ENCODE measurements at regions not wholly inside any gene's neighbourhood (a gene's known extent, or its start where the extent isn't known, plus 50 kb on each side); places are given as distances from the start of the nearest gene placed in this dataset.

GRCh38 chr7:125030756-125031387 lies 101.2 kb upstream of the POT1 start:
- Mint-ChIP-seq H3K36me3 (ENCODE audit: low read depth, unreplicated experiment) (no peaks in the 10 kb centered on the region), H3K27ac (ENCODE audit: unreplicated experiment) (no peak overlapping the region), H3K9me3 (ENCODE audit: unreplicated experiment) (no peaks in the 10 kb centered on the region), H3K4me3 (ENCODE audit: unreplicated experiment) (no peak overlapping the region), H3K4me1 (ENCODE audit: low read depth, unreplicated experiment) (no peaks in the 10 kb centered on the region), H3K27me3 (ENCODE audit: low read depth, unreplicated experiment) (no peaks in the 10 kb centered on the region)
- no peaks in the 10 kb centered on the region for H3K9me3 ChIP-seq (ENCODE audit: insufficient read depth, low read depth, low read length)
- no peaks in the 10 kb centered on the region for H3K27me3 ChIP-seq (ENCODE audit: insufficient read depth, low read length)
- DNase-seq (ENCODE audit: low read depth) = no peak
- H3K27ac ChIP-seq (ENCODE audit: low read depth, low read length) = no peak overlapping the region
- H3K9ac ChIP-seq (ENCODE audit: low read length) = no peak overlapping the region
- H3K4me3 ChIP-seq (ENCODE audit: insufficient read depth, low read depth, low read length) = no peak overlapping the region
- no peaks in the 10 kb centered on the region for H4K20me1 ChIP-seq (ENCODE audit: insufficient read depth, low read length)
- no peaks in the 10 kb centered on the region for H3K36me3 ChIP-seq (ENCODE audit: insufficient read depth, low read length)
- no peaks in the 10 kb centered on the region for H3K79me2 ChIP-seq (ENCODE audit: insufficient read depth, low read length)
- H2AFZ ChIP-seq (ENCODE audit: low read depth, low read length) = no peak overlapping the region
- H3K4me1 ChIP-seq (ENCODE audit: insufficient read depth, low read length) = no peaks in the 10 kb centered on the region
- FAIRE-seq = no peak
- H3K4me2 ChIP-seq (ENCODE audit: low read length) = no peak overlapping the region
- TF ChIP-seq CTCF (IDR thresholded peaks at IDR 0.05; ENCODE audit: insufficient read depth, low read depth, low read length) (no peak), EZH2 (IDR thresholded peaks at IDR 0.05; ENCODE audit: insufficient read depth, low read length) (no peak)

DNA sequence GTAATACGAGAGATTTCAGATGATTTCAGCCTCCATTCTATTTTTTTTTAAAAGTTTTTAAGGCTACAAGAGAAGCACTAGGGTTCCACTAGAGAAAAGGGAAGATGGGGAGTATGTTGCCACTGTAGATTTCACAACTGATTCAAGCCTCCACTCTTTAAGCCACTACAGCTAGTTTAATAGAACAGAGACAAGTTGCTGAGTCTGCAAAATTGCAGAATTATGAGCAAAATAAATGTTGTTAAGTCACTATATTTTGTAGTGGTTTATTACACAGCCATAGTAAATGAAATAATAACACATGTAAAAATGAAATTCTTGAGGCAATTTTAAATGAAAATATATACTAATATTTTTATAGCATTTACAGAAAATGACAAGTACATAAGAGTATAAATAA lies 96.0 kb upstream of the POT1 start:
- Histone ChIP-seq H3K27me3 (ENCODE audit: insufficient read depth, low read length) (no peaks in the 10 kb centered on the region), H3K36me3 (ENCODE audit: insufficient read depth, low read length) (no peaks in the 10 kb centered on the region), H3K27ac (ENCODE audit: low read depth, low read length) (no peak overlapping the region), H3K9ac (ENCODE audit: low read length) (no peak overlapping the region), H3K4me3 (ENCODE audit: insufficient read depth, low read depth, low read length) (no peak overlapping the region), H3K79me2 (ENCODE audit: insufficient read depth, low read length) (no peaks in the 10 kb centered on the region), H4K20me1 (ENCODE audit: insufficient read depth, low read length) (no peaks in the 10 kb centered on the region), H3K4me2 (ENCODE audit: low read length) (no peak overlapping the region), H3K4me1 (ENCODE audit: insufficient read depth, low read length) (no peaks in the 10 kb centered on the region), H3K9me3 (ENCODE audit: insufficient read depth, low read depth, low read length) (no peaks in the 10 kb centered on the region), H2AFZ (ENCODE audit: low read depth, low read length) (no peak overlapping the region)
- no peaks in the 10 kb centered on the region for H3K4me1 Mint-ChIP-seq (ENCODE audit: low read depth, unreplicated experiment)
- H3K36me3 Mint-ChIP-seq (ENCODE audit: low read depth, unreplicated experiment) = peaks cover 3% of the 10 kb centered on the region
- no peak overlapping the region for H3K4me3 Mint-ChIP-seq (ENCODE audit: unreplicated experiment)
- no peak for FAIRE-seq
- H3K27me3 Mint-ChIP-seq (ENCODE audit: low read depth, unreplicated experiment) = no peaks in the 10 kb centered on the region
- no peak for DNase-seq (ENCODE audit: low read depth)
- no peak for TF ChIP-seq CTCF (IDR thresholded peaks at IDR 0.05; ENCODE audit: insufficient read depth, low read depth, low read length)
- TF ChIP-seq EZH2 (IDR thresholded peaks at IDR 0.05; ENCODE audit: insufficient read depth, low read length) = no peak
- H3K9me3 Mint-ChIP-seq (ENCODE audit: unreplicated experiment) = no peaks in the 10 kb centered on the region
- H3K27ac Mint-ChIP-seq (ENCODE audit: unreplicated experiment) = no peak overlapping the region

GRCh38 chr7:125020801-125021200 lies 91.2 kb upstream of the POT1 start:
- TF ChIP-seq CTCF (IDR thresholded peaks at IDR 0.05; ENCODE audit: insufficient read depth, low read depth, low read length) (no peak), EZH2 (IDR thresholded peaks at IDR 0.05; ENCODE audit: insufficient read depth, low read length) (no peak)
- no peak overlapping the region for H3K27ac ChIP-seq (ENCODE audit: low read depth, low read length)
- H3K27me3 ChIP-seq (ENCODE audit: insufficient read depth, low read length) = no peaks in the 10 kb centered on the region
- no peaks in the 10 kb centered on the region for H3K9me3 ChIP-seq (ENCODE audit: insufficient read depth, low read depth, low read length)
- H3K4me1 ChIP-seq (ENCODE audit: insufficient read depth, low read length) = no peaks in the 10 kb centered on the region
- Mint-ChIP-seq H3K4me1 (ENCODE audit: low read depth, unreplicated experiment) (no peaks in the 10 kb centered on the region), H3K4me3 (ENCODE audit: unreplicated experiment) (no peak overlapping the region), H3K36me3 (ENCODE audit: low read depth, unreplicated experiment) (peaks cover 3% of the 10 kb centered on the region), H3K27me3 (ENCODE audit: low read depth, unreplicated experiment) (no peaks in the 10 kb centered on the region), H3K27ac (ENCODE audit: unreplicated experiment) (no peak overlapping the region), H3K9me3 (ENCODE audit: unreplicated experiment) (no peaks in the 10 kb centered on the region)
- no peak overlapping the region for H3K4me2 ChIP-seq (ENCODE audit: low read length)
- no peaks in the 10 kb centered on the region for H3K36me3 ChIP-seq (ENCODE audit: insufficient read depth, low read length)
- DNase-seq (ENCODE audit: low read depth) = peak; percentile 42
- H2AFZ ChIP-seq (ENCODE audit: low read depth, low read length) = no peak overlapping the region
- H3K79me2 ChIP-seq (ENCODE audit: insufficient read depth, low read length) = no peaks in the 10 kb centered on the region
- FAIRE-seq = no peak
- no peaks in the 10 kb centered on the region for H4K20me1 ChIP-seq (ENCODE audit: insufficient read depth, low read length)
- no peak overlapping the region for H3K4me3 ChIP-seq (ENCODE audit: insufficient read depth, low read depth, low read length)
- no peak overlapping the region for H3K9ac ChIP-seq (ENCODE audit: low read length)

All from astrocyte (in vitro differentiated cells and primary cell).